ENCODE measurements at regions not wholly inside any gene's neighbourhood (a gene's known extent, or its start where the extent isn't known, plus 50 kb on each side); places are given as distances from the start of the nearest gene placed in this dataset.

DNA sequence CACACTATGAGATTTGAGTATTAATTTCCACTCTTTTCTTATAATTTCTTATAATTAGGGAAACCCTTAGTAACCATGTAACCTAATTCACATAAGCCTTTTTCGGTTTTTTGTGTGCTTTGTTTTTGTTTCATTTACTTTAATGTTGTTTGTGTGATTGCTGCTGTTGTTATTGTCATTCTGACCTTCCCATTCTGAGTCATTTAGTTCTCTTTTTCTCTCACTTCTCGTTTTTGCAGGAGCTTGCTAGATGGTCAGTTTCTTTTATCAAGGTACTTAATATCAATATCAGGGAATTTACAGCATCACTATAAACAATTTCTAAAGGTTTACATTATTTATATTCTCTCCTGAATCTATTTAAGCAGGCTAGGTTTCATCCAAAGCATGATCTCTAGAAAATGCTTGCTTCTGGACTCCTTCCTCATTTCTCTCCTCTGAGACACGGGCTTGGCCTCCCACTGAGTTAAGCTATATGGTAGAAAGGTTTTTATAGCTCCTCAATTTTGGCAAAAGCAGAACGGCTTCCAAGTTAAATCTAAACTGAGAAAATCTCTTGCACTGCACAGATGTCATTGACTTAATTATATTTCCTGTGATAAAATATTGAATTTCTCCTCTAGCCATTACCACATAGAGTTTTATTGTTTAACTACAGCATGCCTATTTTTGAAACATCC is 534.2 kb downstream of the NSUN3 start:
- no peak overlapping the region for H3K27ac ChIP-seq
- DNase-seq (ENCODE audit: low spot score), result no peak
- H3K4me3 ChIP-seq, result no peak overlapping the region
- TF ChIP-seq, protein P1, sequence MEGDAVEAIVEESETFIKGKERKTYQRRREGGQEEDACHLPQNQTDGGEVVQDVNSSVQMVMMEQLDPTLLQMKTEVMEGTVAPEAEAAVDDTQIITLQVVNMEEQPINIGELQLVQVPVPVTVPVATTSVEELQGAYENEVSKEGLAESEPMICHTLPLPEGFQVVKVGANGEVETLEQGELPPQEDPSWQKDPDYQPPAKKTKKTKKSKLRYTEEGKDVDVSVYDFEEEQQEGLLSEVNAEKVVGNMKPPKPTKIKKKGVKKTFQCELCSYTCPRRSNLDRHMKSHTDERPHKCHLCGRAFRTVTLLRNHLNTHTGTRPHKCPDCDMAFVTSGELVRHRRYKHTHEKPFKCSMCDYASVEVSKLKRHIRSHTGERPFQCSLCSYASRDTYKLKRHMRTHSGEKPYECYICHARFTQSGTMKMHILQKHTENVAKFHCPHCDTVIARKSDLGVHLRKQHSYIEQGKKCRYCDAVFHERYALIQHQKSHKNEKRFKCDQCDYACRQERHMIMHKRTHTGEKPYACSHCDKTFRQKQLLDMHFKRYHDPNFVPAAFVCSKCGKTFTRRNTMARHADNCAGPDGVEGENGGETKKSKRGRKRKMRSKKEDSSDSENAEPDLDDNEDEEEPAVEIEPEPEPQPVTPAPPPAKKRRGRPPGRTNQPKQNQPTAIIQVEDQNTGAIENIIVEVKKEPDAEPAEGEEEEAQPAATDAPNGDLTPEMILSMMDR (IDR thresholded peaks at IDR 0.05), result no peak

DNA sequence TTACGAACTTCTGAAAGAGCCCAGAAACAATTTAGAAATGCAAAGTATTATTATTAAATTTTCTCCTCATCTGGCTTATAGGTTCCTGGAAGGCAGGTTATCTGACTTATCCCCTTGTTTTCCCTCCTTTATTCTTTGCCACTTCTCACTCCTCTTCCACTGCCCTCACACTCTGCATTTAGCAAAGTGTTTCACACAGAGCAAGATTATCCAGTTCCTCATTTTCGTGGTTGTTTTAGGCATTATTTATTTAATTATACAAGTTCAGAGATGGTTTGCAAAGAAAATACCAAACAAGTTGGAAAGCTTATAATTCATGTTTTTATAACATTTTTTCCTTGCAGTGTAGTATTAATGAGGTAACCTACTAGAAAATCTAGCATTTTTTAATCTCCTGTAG is 544.9 kb downstream of the NSUN3 start:
- no peak for DNase-seq (ENCODE audit: low spot score)
- Histone ChIP-seq H3K4me3 (no peak overlapping the region), H3K27ac (no peak overlapping the region)
- TF ChIP-seq, protein P1 (IDR thresholded peaks at IDR 0.05), result no peak

- H3K27ac ChIP-seq, result no peak overlapping the region
- TF ChIP-seq, protein P1 (IDR thresholded peaks at IDR 0.05), result no peak
- DNase-seq (ENCODE audit: low spot score), result no peak
- H3K4me3 ChIP-seq, result no peak overlapping the region
Observed at GRCh38 chr3:94609908-94610307, 547.0 kb downstream of the NSUN3 start.

DNA sequence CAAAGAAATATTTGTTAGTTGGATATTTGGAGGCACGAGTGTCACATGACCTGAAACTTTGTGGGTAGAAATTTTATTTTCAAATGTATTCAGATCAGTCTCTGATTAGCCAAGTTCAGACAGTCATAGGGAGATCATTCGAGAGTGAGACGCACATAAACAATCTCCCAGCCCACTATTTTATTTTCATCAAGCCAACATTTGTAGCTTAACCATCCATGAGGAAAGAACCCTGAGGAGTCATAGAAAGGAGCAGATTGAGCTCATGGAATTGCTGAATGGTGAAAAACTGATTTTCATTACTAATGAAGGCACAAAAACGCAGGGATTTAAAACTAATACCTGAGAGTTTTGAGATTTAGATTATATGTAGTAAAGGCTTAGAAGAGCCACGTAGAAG is 548.7 kb downstream of the NSUN3 start:
- TF ChIP-seq, protein P1 (IDR thresholded peaks at IDR 0.05), result no peak
- no peak for DNase-seq (ENCODE audit: low spot score)
- H3K27ac ChIP-seq, result no peak overlapping the region
- H3K4me3 ChIP-seq, result no peak overlapping the region

DNA sequence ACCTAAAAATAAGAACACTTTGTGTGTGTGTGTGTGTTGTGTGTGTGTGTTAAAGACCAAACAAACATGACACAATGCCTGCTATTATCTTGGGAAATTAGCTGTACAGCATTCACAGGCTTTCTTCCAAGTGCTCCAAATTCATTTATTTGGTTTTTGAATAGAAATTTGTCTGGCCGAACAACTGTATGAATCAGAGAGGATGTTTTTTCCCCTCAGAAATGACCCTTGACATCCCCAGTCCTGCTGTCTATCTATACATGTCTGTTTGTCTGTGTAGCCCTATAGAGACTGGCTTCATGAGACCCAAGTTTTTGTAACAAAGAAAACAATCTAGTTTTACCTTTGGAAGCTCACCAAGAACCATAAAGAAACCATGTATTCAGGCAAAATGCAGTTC is 549.8 kb downstream of the NSUN3 start:
- no peak for DNase-seq (ENCODE audit: low spot score)
- Histone ChIP-seq H3K27ac (no peak overlapping the region), H3K4me3 (no peak overlapping the region)
- TF ChIP-seq, protein P1 (IDR thresholded peaks at IDR 0.05), result no peak

GRCh38 chr3:94614192-94614591 is 551.3 kb downstream of the NSUN3 start:
- no peak for DNase-seq (ENCODE audit: low spot score)
- H3K4me3 ChIP-seq, result no peak overlapping the region
- TF ChIP-seq, protein P1 (IDR thresholded peaks at IDR 0.05), result no peak
- H3K27ac ChIP-seq, result no peak overlapping the region

- DNase-seq (ENCODE audit: low spot score), result no peak
- Histone ChIP-seq H3K4me3 (no peak overlapping the region), H3K27ac (no peak overlapping the region)
- TF ChIP-seq, protein P1 (IDR thresholded peaks at IDR 0.05), result no peak
Observed at GRCh38 chr3:94615275-94616065, 552.6 kb downstream of the NSUN3 start.

Data from coronary artery (tissue), 2 donors.